Thoracic aorta (tissue), 2 donors: ENCODE measurements at regions not wholly inside any gene's neighbourhood (a gene's known extent, or its start where the extent isn't known, plus 50 kb on each side); places are given as distances from the start of the nearest gene placed in this dataset.
"Not testable (repeated sequence)": the region's sequence is repeated elsewhere in the genome, so short reads cannot be mapped to it uniquely, and the experiment has no call there.

Experiments used
- ATAC-seq: fragments of 150-250 bp; one replicate; pipeline ENCODE4 v1.8.0; 2017; ENCODE audit warnings: low read depth; ENCODE audit not compliant: insufficient number of reproducible peaks, low FRiP score
- DNase-seq: peaks from one replicate; pipeline ENCODE4 v3.0.0-alpha.2; 2020; ENCODE audit warnings: low spot score
- H3K27ac ChIP-seq, 2 donors: fragments of 200-600 bp; sonication (generic); 1 replicate in 1 of 2; 2 replicates in 1 of 2; pipeline ENCODE4 v1.5.1; 2016; ENCODE audit warnings: mild to moderate bottlenecking in 2 of 2, moderate library complexity in 2 of 2
- H3K27me3 ChIP-seq: fragments of 200-600 bp; sonication (generic); replicated peaks from 2 replicates; pipeline ENCODE4 v1.6.0; 2016; ENCODE audit warnings: mild to moderate bottlenecking; ENCODE audit not compliant: insufficient read depth
- H3K36me3 ChIP-seq: fragments of 200-600 bp; sonication (generic); one replicate; pipeline ENCODE4 v1.5.1; 2016
- H3K4me1 ChIP-seq, 2 donors: fragments of 200-600 bp; sonication (generic); 1 replicate in 1 of 2; 2 replicates in 1 of 2; pipeline versions ENCODE4 v1.5.1 to v1.6.0; 2016; ENCODE audit warnings: low read depth in 2 of 2, mild to moderate bottlenecking in 1 of 2; ENCODE audit not compliant: control insufficient read depth in 1 of 2
- H3K4me3 ChIP-seq: fragments of 200-600 bp; sonication (generic); 2 replicates; pipeline ENCODE4 v1.5.1; 2016; ENCODE audit warnings: mild to moderate bottlenecking
- H3K9me3 ChIP-seq: fragments of 200-600 bp; sonication (generic); 2 replicates; pipeline ENCODE4 v1.5.1; 2016
- CTCF ChIP-seq: fragments of 200-600 bp; sonication (generic); IDR thresholded peaks from one replicate; pipeline ENCODE4 v1.5.1; 2019; ENCODE audit warnings: antibody characterized with exemption

DNA sequence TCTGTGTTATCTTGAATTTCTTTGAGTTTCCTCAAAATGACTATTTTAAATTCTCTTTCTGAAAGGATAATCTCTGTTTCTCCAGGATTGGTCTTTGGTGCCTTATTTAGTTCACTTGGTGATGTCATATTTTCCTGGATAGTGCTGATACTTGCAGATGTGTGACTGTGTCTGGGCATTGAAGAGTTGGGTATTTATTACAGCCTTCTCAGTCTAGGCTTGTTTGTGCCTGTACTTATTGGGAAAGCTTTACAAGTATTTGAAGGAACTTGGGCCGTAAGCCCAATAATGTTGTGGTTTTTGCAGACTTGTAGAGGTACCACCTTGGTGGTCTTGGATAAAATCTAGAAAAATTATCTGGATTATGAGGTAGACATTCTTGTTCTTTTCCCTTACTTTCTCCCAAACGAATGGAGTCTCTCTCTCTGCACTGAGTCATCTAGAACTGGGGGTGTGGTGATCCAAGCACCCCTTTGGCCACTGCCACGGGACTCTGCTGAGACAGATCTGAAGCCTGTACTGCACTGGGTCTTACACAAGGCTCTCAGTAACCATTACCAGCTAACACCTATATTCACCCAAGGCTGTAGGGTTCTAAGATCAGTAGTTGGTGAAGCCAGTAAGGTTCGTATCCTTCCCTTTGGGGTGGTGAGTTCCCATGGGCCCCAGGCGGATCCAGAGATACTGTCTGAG, 703.7 kb upstream of the MGAT4C start:
- no peaks in the 10 kb centered on the region for H3K9me3 ChIP-seq

GRCh38 chr12:86950444-86950843, 694.3 kb upstream of the MGAT4C start:
- H3K36me3 ChIP-seq = no peaks in the 10 kb centered on the region
- no peaks in the 10 kb centered on the region for H3K27me3 ChIP-seq
- H3K4me1 ChIP-seq = no peaks in the 10 kb centered on the region
- H3K4me3 ChIP-seq = no peak overlapping the region
- no peak for ATAC-seq
- H3K9me3 ChIP-seq = no peaks in the 10 kb centered on the region
- no peak overlapping the region for H3K27ac ChIP-seq
- DNase-seq = no peak
- TF ChIP-seq CTCF = no peak

More for the DNA sequence above, 703.7 kb upstream of the MGAT4C start:
- H3K27me3 ChIP-seq = no peaks in the 10 kb centered on the region
- H3K4me1 ChIP-seq = no peaks in the 10 kb centered on the region
- no peak overlapping the region for H3K4me3 ChIP-seq
- no peak for TF ChIP-seq CTCF
- DNase-seq (no peak), ATAC-seq (no peak)
- H3K27ac ChIP-seq = no peak overlapping the region
- no peaks in the 10 kb centered on the region for H3K36me3 ChIP-seq

DNA sequence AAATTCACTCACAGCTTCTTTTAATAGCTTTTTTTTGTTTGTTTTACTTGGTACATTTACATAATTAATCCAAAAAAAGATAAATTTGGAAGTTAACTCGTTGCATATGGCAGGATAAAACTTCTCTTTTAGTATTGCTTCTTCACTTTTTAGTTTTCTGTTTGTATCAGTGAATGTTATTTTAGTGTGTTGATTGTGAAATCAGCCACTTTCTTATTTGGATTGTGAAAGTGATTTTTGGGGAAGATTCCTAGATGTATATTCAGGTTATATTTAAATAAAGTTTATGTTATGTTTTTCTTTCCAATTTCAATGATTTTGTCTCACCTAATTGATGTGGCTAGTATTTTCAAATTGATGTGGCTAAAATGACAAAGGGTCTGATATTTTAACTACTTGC, 693.9 kb upstream of the MGAT4C start:
- no peaks in the 10 kb centered on the region for H3K4me1 ChIP-seq
- no peaks in the 10 kb centered on the region for H3K36me3 ChIP-seq
- ATAC-seq (no peak), DNase-seq (no peak)
- no peak for TF ChIP-seq CTCF
- no peaks in the 10 kb centered on the region for H3K9me3 ChIP-seq
- H3K27me3 ChIP-seq = no peaks in the 10 kb centered on the region
- H3K4me3 ChIP-seq = no peak overlapping the region
- no peak overlapping the region for H3K27ac ChIP-seq

DNA sequence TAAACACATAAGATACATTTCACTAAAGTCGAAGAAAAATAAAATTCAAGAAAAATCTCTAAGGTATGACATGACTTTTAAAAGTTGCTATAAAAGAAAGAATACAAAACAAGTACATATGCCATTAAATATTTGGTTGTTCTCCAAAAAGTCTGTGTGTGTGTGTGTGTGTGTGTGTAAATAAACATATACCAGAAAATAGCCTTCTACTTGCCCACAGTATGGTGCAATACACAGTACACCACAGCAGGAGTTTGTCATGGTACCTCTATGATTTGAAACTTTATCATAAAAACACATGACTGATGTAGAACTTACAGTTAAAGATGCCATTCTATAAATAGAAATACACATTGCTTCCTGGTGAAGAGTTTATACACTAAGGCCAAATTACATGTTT, 692.7 kb upstream of the MGAT4C start:
- no peaks in the 10 kb centered on the region for H3K4me1 ChIP-seq
- no peak overlapping the region for H3K27ac ChIP-seq
- TF ChIP-seq CTCF = no peak
- DNase-seq (no peak), ATAC-seq (no peak)
- no peaks in the 10 kb centered on the region for H3K9me3 ChIP-seq
- no peaks in the 10 kb centered on the region for H3K36me3 ChIP-seq
- H3K27me3 ChIP-seq = no peaks in the 10 kb centered on the region
- no peak overlapping the region for H3K4me3 ChIP-seq

DNA sequence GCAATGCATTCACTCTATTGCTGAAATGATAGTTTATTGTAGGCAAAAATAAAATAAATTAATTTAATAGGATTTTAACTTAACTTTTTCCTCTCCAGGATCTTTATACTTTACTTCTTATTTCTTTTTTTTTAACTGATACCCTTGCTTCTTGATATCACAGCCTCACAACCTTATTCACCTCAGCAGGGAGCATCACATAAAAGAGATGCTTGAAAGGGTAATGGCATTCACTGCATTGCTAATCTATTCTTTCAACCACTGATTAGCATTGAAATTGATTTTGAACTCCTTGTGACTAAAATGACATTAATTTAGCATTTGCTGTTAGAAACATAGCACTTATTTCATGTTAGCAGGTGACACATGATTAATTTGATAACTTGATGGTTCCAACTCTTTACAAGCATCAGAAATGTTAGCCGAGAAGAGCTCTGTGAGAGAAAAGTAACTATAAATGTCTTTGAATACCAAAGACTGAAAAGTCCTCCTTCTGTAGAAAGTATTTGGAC, 689.5 kb upstream of the MGAT4C start:
- ATAC-seq = no peak
- Histone ChIP-seq H3K4me1 (no peaks in the 10 kb centered on the region), H3K36me3 (no peaks in the 10 kb centered on the region), H3K4me3 (no peak overlapping the region), H3K9me3 (no peaks in the 10 kb centered on the region), H3K27me3 (no peaks in the 10 kb centered on the region), H3K27ac (no peak overlapping the region)
- TF ChIP-seq CTCF = no peak
- DNase-seq = no peak

DNA sequence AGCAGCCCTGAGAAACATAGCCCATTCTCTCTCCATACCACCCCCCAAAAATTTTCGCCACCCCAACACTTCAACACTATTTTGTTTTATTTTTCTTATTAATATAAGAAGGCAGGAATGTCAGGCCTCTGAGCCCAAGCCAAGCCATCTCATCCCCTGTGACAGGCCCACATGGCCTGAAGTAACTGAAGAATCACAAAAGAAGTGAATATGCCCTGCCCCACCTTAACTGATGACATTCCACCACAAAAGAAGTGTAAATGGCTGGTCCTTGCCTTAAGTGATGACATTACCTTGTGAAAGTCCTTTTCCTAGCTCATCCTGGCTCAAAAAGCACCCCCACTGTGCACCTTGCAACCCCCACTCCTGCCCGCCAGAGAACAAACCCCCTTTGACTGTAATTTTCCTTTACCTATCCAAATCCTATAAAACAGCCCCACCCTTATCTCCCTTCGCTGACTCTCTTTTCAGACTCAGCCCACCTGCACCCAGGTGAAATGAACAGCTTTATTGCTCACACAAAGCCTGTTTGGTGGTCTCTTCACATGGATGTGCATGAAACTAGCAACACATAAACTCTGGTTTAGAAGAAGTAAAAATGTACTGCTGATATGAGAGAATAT, 688.1 kb upstream of the MGAT4C start:
- DNase-seq, H3K4me3 ChIP-seq, H3K27me3 ChIP-seq, H3K4me1 ChIP-seq, ATAC-seq, H3K27ac ChIP-seq, H3K36me3 ChIP-seq, H3K9me3 ChIP-seq: not testable (repeated sequence)
